GM18505 (cell line): ENCODE measurements at regions not wholly inside any gene's neighbourhood (a gene's known extent, or its start where the extent isn't known, plus 50 kb on each side); places are given as distances from the start of the nearest gene placed in this dataset.

ENCODE experiments used
- ATAC-seq: cut with Tn5 transposase; IDR thresholded peaks from one replicate; pipeline ENCODE4 v1.9.1; 2021; ENCODE audit not compliant: unreplicated experiment
- POLR2A ChIP-seq: IDR thresholded peaks from 4 replicates; pipeline ENCODE4 v1.6.1; 2011; ENCODE audit warnings: borderline replicate concordance; ENCODE audit not compliant: insufficient read depth, insufficient read length; ENCODE audit errors: extremely low read depth

GRCh38 chr2:188181884-188182283 is 109.8 kb upstream of the GULP1 start:
- TF ChIP-seq POLR2A, result no peak
- ATAC-seq, result no peak

- ATAC-seq, result no peak
- TF ChIP-seq POLR2A, result no peak
Measured at GRCh38 chr2:188187726-188188125, 103.9 kb upstream of the GULP1 start.

DNA sequence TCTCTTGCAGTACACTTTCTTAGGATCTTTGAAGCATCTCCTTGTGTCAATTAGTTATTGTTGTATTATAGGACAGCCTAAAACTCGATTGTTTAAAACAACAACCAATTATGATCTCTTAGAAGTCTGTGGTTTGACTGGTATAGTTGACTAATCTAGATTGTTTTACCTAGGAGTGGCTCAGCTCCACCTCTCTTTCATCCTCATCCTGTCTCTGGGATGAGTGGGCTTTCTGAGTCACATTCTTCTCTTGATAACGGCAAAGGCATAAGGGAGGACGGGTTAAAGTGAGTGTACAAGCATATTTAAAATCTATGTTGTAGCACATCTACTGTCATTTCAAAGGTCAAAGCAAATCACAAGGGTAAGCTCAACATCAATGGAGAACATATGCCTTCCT is 102.3 kb upstream of the GULP1 start:
- TF ChIP-seq POLR2A, result no peak
- ATAC-seq, result no peak

DNA sequence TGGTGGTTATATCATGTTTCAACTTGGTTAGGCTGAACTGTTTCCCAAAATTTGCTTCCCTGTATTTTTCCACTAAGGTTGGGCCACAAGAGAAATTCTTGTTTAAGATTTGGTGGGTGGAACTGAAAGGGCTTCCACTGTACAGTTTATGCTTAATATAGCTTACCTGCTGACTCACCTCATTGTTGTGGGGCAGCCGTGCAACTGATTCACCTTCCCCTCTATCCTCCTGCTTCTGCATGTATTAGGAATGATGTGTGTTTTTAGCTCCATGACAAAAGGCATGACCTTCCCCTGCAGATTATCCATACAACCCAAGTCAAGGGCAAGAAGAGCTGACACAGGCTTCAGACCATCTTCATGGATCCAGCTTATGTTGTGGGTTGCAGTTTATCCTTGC is 98.4 kb upstream of the GULP1 start:
- no peak for ATAC-seq
- no peak for TF ChIP-seq POLR2A

- TF ChIP-seq POLR2A, result no peak
- ATAC-seq, result no peak
Measured at GRCh38 chr2:188196343-188197008, 95.2 kb upstream of the GULP1 start.

GRCh38 chr2:188199716-188200128 is 92.0 kb upstream of the GULP1 start:
- ATAC-seq, result no peak
- no peak for TF ChIP-seq POLR2A

DNA sequence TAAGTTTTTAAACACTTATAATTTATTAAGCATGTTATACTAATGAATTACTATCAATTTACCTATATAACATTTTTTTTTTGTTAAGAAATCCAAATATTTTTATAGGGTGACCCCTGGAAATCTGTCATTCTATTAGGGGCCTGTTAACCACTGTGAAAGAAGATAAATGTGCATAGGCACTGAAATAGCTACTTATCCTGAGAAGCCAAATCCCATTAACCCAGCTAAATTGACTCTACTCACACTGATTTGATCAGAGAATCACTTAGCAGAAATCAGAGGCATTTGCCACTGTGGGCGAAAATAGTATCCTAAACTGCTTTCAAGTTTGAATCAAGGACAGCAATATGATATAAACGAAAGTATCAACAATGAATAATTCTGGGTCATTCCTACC is 90.0 kb upstream of the GULP1 start:
- no peak for ATAC-seq
- TF ChIP-seq POLR2A, result no peak

DNA sequence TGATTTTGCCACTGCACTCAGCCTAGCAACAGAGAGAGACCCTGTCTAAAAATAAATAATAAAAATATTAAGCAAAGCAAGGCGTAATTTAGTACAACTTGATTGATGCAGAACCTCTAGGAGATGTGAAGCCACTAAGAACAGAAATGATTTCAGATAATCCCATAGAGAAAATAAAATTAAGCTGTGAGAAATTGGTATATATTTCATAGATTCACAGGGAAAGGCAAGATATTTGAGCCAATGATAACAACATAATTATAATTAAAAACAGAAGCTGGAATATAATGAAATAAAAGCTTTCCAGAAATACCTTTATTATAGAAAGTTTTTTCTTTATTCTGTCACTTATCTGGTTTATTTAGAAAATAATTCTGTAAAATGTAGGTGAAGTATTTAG is 88.9 kb upstream of the GULP1 start:
- ATAC-seq, result no peak
- no peak for TF ChIP-seq POLR2A

GRCh38 chr2:188203776-188204175 is 87.9 kb upstream of the GULP1 start:
- TF ChIP-seq POLR2A, result no peak
- no peak for ATAC-seq

GRCh38 chr2:188204824-188205223 is 86.8 kb upstream of the GULP1 start:
- no peak for ATAC-seq
- TF ChIP-seq POLR2A, result no peak

GRCh38 chr2:188207554-188207953 is 84.1 kb upstream of the GULP1 start:
- TF ChIP-seq POLR2A, result no peak
- no peak for ATAC-seq

GRCh38 chr2:188209218-188209617 is 82.5 kb upstream of the GULP1 start:
- no peak for ATAC-seq
- no peak for TF ChIP-seq POLR2A

DNA sequence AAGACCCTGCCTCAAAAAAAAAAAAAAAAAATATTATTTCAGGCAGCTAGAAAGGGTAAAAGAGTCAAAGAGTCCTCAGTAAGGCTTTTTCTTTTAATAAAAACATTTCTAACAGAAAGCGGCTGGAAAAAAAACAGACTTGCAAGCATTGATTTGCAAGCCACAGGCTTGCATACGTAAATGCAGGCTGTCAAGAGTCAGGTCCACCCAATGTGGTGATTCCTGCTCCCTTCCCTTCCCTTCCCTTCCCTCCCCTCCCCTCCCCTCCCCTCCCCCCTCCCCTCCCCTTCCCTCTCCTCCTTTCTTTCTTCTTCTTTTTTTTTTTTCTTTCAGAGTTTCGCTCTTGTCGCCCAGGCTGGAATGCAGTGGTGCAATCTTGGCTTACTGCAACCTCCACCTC is 74.4 kb upstream of the GULP1 start:
- TF ChIP-seq POLR2A, result no peak
- no peak for ATAC-seq

- no peak for ATAC-seq
- TF ChIP-seq POLR2A, result no peak
Measured at GRCh38 chr2:188219541-188219940, 72.1 kb upstream of the GULP1 start.

DNA sequence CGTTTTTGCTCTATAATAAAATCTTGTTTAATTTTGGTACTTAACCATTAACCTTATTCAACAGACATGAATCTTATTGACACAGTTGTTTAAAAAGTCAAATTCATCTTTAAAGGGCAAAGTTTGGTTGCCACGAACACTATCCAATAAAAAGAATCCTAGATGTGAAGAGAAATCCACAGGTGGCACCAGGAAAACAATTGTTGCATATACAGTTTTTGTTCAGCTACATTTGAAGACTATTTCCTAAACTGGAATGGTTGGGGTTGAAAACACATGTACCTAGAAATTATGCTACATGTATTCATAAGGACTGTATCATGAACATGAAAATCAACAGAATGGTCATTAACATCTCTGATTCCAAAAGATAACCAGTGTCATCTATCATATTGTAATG is 71.1 kb upstream of the GULP1 start:
- TF ChIP-seq POLR2A, result no peak
- ATAC-seq, result no peak
